ENCODE measurements at regions not wholly inside any gene's neighbourhood (a gene's known extent, or its start where the extent isn't known, plus 50 kb on each side); places are given as distances from the start of the nearest gene placed in this dataset.

DNA sequence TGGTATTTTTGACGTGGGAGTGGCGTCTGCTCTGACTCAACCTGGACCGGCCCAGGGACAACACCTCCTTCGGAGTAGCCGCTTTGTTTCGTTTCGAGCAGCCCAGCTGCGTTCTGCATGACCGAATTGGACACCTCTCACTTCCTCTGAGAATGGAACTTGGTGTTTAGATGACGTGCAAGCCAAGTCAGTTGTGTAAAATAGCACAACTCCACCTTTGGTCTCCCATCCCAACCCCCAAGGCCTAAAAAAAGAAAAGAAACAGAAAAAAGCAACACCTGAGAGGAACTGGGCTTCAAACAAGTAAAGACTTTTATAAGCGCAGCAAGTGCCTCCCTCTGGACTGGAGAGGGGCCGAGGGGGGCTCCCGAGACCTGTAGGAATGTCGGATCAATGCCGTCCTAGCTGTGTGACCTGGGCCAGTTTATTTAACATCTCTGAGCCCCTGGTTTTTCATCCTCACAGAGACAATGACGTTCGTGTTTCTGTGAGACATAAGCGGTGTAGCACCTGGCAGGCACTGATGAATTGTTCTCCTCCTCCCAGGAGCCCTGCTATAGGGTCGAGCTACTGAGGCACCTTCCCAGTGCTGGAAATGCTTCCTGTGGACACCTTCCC is 52.0 kb upstream of the SMNDC1 start (continued):
- TF ChIP-seq CREB1 (IDR thresholded peaks at IDR 0.05; ENCODE audit: low read depth) (no peak), YY1 (IDR thresholded peaks at IDR 0.05; ENCODE audit: low read depth, low read length) (peak; percentile 58; the same call in 1 of the 2 replicates), TCF7 (IDR thresholded peaks at IDR 0.05; ENCODE audit: borderline replicate concordance) (no peak; the same call in none of the 2 replicates), USF2 (IDR thresholded peaks at IDR 0.05; ENCODE audit: borderline replicate concordance, low read depth, low read length) (no peak), MXI1 (IDR thresholded peaks at IDR 0.05; ENCODE audit: low read depth, low read length) (peak; percentile 92), SPI1 (IDR thresholded peaks at IDR 0.05; ENCODE audit: borderline replicate concordance, insufficient read depth, low read depth, low read length) (peak; percentile 99), BRCA1 (IDR thresholded peaks at IDR 0.05; ENCODE audit: low read depth, low read length) (peak; percentile 26; the same call in 1 of the 2 replicates), GATAD2B (conservative IDR thresholded peaks at IDR 0.05; ENCODE audit: low read depth) (peak; percentile 80), SMAD1 (IDR thresholded peaks at IDR 0.05; ENCODE audit: low read depth, partially characterized antibody) (peak; percentile 95), IKZF2 (IDR thresholded peaks at IDR 0.05) (peak; percentile 99 to 100), SREBF1 (IDR thresholded peaks at IDR 0.05; ENCODE audit: low read length) (0 out of 2 replicates have a peak, but pooled peaks have one; percentile 34), ZSCAN29 (IDR thresholded peaks at IDR 0.05) (0 out of 2 replicates have a peak, but pooled peaks have one; percentile 46), CREM (IDR thresholded peaks at IDR 0.05; ENCODE audit: low read depth) (peak; percentile 99), EGR1 (IDR thresholded peaks at IDR 0.05; ENCODE audit: borderline replicate concordance in 1 of 2, low read depth in 2 of 2, low read length in 2 of 2) (peak in 1 of 2 experiments; percentile 60; a peak in 1 of 3 replicates), MEF2B (IDR thresholded peaks at IDR 0.05; ENCODE audit: partially characterized antibody, poor library complexity, severe bottlenecking) (peak; percentile 99), TARDBP (IDR thresholded peaks at IDR 0.05; ENCODE audit: borderline replicate concordance) (peak; percentile 81; the same call in 1 of the 2 replicates), SRF (IDR thresholded peaks at IDR 0.05; ENCODE audit: low read depth in 2 of 2, low read length in 2 of 2) (peak in 1 of 2 experiments; percentile 81; a peak in 1 of 4 replicates), SREBF2 (IDR thresholded peaks at IDR 0.05; ENCODE audit: low read length) (no peak), ZBTB40 (IDR thresholded peaks at IDR 0.05; ENCODE audit: borderline replicate concordance) (peak; percentile 33; the same call in 1 of the 2 replicates), RFX5 (IDR thresholded peaks at IDR 0.05; ENCODE audit: low read depth, low read length) (0 out of 2 replicates have a peak, but pooled peaks have one; percentile 25), POU2F2 (IDR thresholded peaks at IDR 0.05; ENCODE audit: borderline replicate concordance, low read depth, low read length) (peak; percentile 98)
- TF ChIP-seq, protein P1, sequence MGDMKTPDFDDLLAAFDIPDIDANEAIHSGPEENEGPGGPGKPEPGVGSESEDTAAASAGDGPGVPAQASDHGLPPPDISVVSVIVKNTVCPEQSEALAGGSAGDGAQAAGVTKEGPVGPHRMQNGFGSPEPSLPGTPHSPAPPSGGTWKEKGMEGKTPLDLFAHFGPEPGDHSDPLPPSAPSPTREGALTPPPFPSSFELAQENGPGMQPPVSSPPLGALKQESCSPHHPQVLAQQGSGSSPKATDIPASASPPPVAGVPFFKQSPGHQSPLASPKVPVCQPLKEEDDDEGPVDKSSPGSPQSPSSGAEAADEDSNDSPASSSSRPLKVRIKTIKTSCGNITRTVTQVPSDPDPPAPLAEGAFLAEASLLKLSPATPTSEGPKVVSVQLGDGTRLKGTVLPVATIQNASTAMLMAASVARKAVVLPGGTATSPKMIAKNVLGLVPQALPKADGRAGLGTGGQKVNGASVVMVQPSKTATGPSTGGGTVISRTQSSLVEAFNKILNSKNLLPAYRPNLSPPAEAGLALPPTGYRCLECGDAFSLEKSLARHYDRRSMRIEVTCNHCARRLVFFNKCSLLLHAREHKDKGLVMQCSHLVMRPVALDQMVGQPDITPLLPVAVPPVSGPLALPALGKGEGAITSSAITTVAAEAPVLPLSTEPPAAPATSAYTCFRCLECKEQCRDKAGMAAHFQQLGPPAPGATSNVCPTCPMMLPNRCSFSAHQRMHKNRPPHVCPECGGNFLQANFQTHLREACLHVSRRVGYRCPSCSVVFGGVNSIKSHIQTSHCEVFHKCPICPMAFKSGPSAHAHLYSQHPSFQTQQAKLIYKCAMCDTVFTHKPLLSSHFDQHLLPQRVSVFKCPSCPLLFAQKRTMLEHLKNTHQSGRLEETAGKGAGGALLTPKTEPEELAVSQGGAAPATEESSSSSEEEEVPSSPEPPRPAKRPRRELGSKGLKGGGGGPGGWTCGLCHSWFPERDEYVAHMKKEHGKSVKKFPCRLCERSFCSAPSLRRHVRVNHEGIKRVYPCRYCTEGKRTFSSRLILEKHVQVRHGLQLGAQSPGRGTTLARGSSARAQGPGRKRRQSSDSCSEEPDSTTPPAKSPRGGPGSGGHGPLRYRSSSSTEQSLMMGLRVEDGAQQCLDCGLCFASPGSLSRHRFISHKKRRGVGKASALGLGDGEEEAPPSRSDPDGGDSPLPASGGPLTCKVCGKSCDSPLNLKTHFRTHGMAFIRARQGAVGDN (IDR thresholded peaks at IDR 0.05): peak; percentile 61
